GM23338 (cell line): ENCODE measurements at regions not wholly inside any gene's neighbourhood (a gene's known extent, or its start where the extent isn't known, plus 50 kb on each side); places are given as distances from the start of the nearest gene placed in this dataset.

Experiments used
- ATAC-seq: fragments of 200-7000 bp; cut with Tn5 transposase; 3 replicates; pipeline ENCODE4 v1.9.1; 2020
- DNase-seq: peaks from one replicate; pipeline ENCODE4 v3.0.0-alpha.2; 2015; ENCODE audit warnings: low spot score
- H2AFZ ChIP-seq: fragments of 200-600 bp; sonication (generic); 2 replicates; pipeline ENCODE4 v1.8.0; 2016; ENCODE audit warnings: antibody characterized with exemption, mild to moderate bottlenecking, moderate library complexity
- H3F3A ChIP-seq: fragments of 200-600 bp; sonication (generic); replicated peaks from 2 replicates; pipeline ENCODE4 v1.8.0; 2017; ENCODE audit warnings: antibody characterized with exemption, mixed run types, low read depth
- H3K27ac ChIP-seq: fragments of 200-600 bp; sonication (generic); 2 replicates; pipeline ENCODE4 v1.6.1; 2016; ENCODE audit warnings: low read depth
- H3K27me3 ChIP-seq: fragments of 200-600 bp; sonication (generic); 2 replicates; pipeline ENCODE4 v1.8.0; 2016; ENCODE audit warnings: mild to moderate bottlenecking, mixed run types, moderate library complexity; ENCODE audit not compliant: insufficient read depth
- H3K36me3 ChIP-seq: fragments of 200-600 bp; sonication (generic); 2 replicates; pipeline ENCODE4 v1.8.0; 2016; ENCODE audit warnings: mild to moderate bottlenecking; ENCODE audit not compliant: insufficient read depth
- H3K4me1 ChIP-seq: fragments of 200-600 bp; sonication (generic); 2 replicates; pipeline ENCODE4 v1.8.0; 2016; ENCODE audit warnings: mild to moderate bottlenecking, moderate library complexity; ENCODE audit not compliant: insufficient read depth
- H3K4me2 ChIP-seq: fragments of 200-600 bp; sonication (generic); 2 replicates; pipeline ENCODE4 v1.7.1; 2017; ENCODE audit warnings: mixed run types
- H3K4me3 ChIP-seq: fragments of 200-600 bp; sonication (generic); 2 replicates; pipeline ENCODE4 v1.6.1; 2016; ENCODE audit warnings: mixed run types
- H3K79me2 ChIP-seq: fragments of 200-600 bp; sonication (generic); replicated peaks from 2 replicates; pipeline ENCODE4 v1.8.0; 2017; ENCODE audit warnings: mild to moderate bottlenecking; ENCODE audit not compliant: insufficient read depth
- H3K9me2 ChIP-seq: fragments of 200-600 bp; sonication (generic); 2 replicates; pipeline ENCODE4 v1.8.0; 2017; ENCODE audit not compliant: insufficient read depth
- H4K20me1 ChIP-seq: fragments of 200-600 bp; sonication (generic); replicated peaks from 2 replicates; pipeline ENCODE4 v1.8.0; 2017; ENCODE audit warnings: mild to moderate bottlenecking; ENCODE audit not compliant: insufficient read depth
- H3K27ac Mint-ChIP-seq: 2 replicates; pipeline ENCODE4 v1.8.0; 2020; ENCODE audit warnings: inconsistent platforms, mild to moderate bottlenecking, moderate library complexity, mixed read lengths
- H3K27me3 Mint-ChIP-seq: 3 replicates; pipeline ENCODE4 v1.8.0; 2022; ENCODE audit warnings: low read depth, mild to moderate bottlenecking, moderate library complexity, mixed read lengths, inconsistent platforms; ENCODE audit not compliant: insufficient read depth, poor library complexity
- H3K36me3 Mint-ChIP-seq: 3 replicates; pipeline ENCODE4 v1.8.0; 2021; ENCODE audit warnings: low read depth, mild to moderate bottlenecking, inconsistent platforms, moderate library complexity, mixed read lengths
- H3K4me1 Mint-ChIP-seq: 3 replicates; pipeline ENCODE4 v1.8.0; 2020; ENCODE audit warnings: mild to moderate bottlenecking, inconsistent platforms, mixed read lengths
- H3K4me3 Mint-ChIP-seq: 3 replicates; pipeline ENCODE4 v1.8.0; 2021; ENCODE audit warnings: moderate library complexity, mild to moderate bottlenecking, inconsistent platforms, mixed read lengths
- H3K9me3 Mint-ChIP-seq: 3 replicates; pipeline ENCODE4 v1.8.0; 2020; ENCODE audit warnings: moderate library complexity, mild to moderate bottlenecking, inconsistent platforms, mixed read lengths
- CREB1 ChIP-seq: fragments of 250-450 bp; sonication (Bioruptor Pico); IDR thresholded peaks from 2 replicates; pipeline ENCODE4 v1.5.0; 2020; ENCODE audit warnings: low read depth, mild to moderate bottlenecking, moderate library complexity
- EZH2 ChIP-seq: fragments of 200-600 bp; sonication (generic); IDR thresholded peaks from one replicate; pipeline ENCODE4 v1.8.0; 2017; ENCODE audit warnings: antibody characterized with exemption, mild to moderate bottlenecking, low read depth; ENCODE audit not compliant: unreplicated experiment
- JUNB ChIP-seq: IDR thresholded peaks from one replicate; pipeline ENCODE4 v1.6.1; 2016; ENCODE audit warnings: antibody characterized with exemption; ENCODE audit not compliant: unreplicated experiment
- POLR2AphosphoS5 ChIP-seq: IDR thresholded peaks from 2 replicates; pipeline ENCODE4 v1.6.1; 2016; ENCODE audit warnings: antibody characterized with exemption, low read depth
- STAT1 ChIP-seq: IDR thresholded peaks from one replicate; pipeline ENCODE4 v1.6.1; 2016; ENCODE audit warnings: antibody characterized with exemption; ENCODE audit not compliant: unreplicated experiment
- ZNF114 ChIP-seq: fragments of 250-450 bp; sonication (Bioruptor Pico); IDR thresholded peaks from 2 replicates; pipeline ENCODE4 v1.5.0; 2020; ENCODE audit warnings: mild to moderate bottlenecking, moderate library complexity
- TF ChIP-seq, protein P1 (sequence below): fragments of 250-450 bp; sonication (Bioruptor Pico); IDR thresholded peaks from 2 replicates; pipeline ENCODE4 v1.5.0; 2020; ENCODE audit warnings: mild to moderate bottlenecking, moderate library complexity
- TF ChIP-seq, protein P2 (sequence below), 2 experiments: fragments of 200-600 bp in 1 of 2; sonication (generic) in 1 of 2; conservative IDR thresholded peaks; 2 replicates each; pipeline versions ENCODE4 v1.5.1 to v1.6.1; 2016 to 2017; ENCODE audit warnings: antibody characterized with exemption in 2 of 2, low read depth in 2 of 2, mild to moderate bottlenecking in 2 of 2, moderate library complexity in 1 of 2
- TF ChIP-seq, protein P3 (sequence below): IDR thresholded peaks from one replicate; pipeline ENCODE4 v1.6.1; 2018; ENCODE audit warnings: antibody characterized with exemption; ENCODE audit not compliant: unreplicated experiment

DNA sequence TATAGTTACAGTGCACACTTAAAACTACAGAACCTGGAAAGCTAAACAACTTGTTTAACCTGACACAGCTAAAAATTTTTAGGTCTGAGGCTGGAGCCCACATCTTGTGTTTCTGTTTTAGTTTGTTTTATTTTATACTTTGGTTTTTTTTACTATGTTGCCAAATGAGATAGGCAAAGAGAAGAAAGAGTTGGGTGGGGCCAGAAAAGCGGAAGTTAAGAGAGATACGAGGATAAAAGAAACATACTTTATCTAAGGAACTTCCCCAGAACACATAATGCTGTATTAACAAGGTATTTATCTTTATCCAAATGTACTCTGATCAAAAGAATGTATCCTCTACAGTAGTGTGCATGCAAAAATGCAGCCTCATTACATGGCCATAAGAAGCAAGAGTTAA is 1145.7 kb downstream of the EPHA3 start:
- Mint-ChIP-seq H3K27me3 (peaks cover 2% of the 10 kb centered on the region), H3K9me3 (peaks cover 4% of the 10 kb centered on the region)
- H3K4me3 ChIP-seq = no peak overlapping the region

DNA sequence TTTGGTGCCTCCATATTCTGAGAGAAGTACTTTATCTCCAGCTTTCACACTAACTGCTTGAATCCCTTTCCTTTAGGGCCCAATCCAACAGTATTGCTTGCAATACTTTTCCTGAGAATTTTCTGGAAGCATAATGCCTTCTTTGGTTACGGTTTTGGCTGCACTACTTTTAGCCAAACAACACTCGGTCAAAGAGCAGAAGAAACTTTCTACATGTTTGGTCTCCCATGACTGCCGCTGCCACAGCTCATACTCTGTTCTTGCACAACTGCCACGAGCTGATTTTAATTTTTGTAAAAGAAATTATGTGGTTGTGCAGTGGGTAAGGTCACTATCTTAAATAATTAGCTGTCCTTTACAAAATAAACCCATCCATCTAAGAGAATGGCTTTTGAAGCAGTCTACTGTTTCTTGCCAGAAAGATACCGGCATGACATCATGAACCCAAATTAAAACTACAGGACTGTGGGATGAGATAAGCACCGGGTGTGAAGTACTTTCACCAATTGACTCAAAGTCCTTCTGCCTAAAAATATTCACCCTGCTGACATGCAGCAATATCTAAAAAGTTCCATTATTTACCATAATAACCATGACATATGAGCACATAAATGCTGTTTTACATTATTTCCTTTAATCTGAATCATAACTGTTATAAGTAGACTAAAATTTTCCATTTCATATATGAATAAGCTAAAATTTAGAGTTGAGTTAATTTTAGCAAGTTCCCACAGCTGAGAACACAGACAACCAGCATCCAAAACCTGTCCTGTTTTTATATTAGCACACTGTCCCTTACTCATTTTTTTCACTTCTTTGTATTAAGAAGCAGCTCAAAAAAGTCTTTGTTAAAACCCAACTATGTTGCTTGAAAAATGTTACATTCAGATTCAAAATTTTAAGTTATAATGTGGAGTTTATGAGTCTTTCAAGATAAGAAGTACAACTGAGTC is 1154.3 kb downstream of the EPHA3 start:
- H3K4me1 Mint-ChIP-seq = no peaks in the 10 kb centered on the region
- no peak overlapping the region for H3K27ac Mint-ChIP-seq
- H4K20me1 ChIP-seq = no peaks in the 10 kb centered on the region
- no peak overlapping the region for H3K4me2 ChIP-seq
- peaks cover 30% of the 10 kb centered on the region; the same call in 2 of the 3 replicates for H3K36me3 Mint-ChIP-seq
- no peak overlapping the region for H3K4me3 Mint-ChIP-seq
- no peaks in the 10 kb centered on the region for H3F3A ChIP-seq
- no peaks in the 10 kb centered on the region for H3K9me2 ChIP-seq
- H3K79me2 ChIP-seq = no peaks in the 10 kb centered on the region
- H3K9me3 Mint-ChIP-seq = peaks cover 68% of the 10 kb centered on the region
- H3K4me1 ChIP-seq = no peaks in the 10 kb centered on the region
- H3K4me3 ChIP-seq = no peak overlapping the region
- no peak for DNase-seq
- ATAC-seq = no peak
- H3K27me3 ChIP-seq = no peaks in the 10 kb centered on the region
- peaks cover 7% of the 10 kb centered on the region for H3K36me3 ChIP-seq
- H3K27ac ChIP-seq = no peak overlapping the region
- H3K27me3 Mint-ChIP-seq = no peaks in the 10 kb centered on the region
- no peak overlapping the region for H2AFZ ChIP-seq
- TF ChIP-seq, protein P1, sequence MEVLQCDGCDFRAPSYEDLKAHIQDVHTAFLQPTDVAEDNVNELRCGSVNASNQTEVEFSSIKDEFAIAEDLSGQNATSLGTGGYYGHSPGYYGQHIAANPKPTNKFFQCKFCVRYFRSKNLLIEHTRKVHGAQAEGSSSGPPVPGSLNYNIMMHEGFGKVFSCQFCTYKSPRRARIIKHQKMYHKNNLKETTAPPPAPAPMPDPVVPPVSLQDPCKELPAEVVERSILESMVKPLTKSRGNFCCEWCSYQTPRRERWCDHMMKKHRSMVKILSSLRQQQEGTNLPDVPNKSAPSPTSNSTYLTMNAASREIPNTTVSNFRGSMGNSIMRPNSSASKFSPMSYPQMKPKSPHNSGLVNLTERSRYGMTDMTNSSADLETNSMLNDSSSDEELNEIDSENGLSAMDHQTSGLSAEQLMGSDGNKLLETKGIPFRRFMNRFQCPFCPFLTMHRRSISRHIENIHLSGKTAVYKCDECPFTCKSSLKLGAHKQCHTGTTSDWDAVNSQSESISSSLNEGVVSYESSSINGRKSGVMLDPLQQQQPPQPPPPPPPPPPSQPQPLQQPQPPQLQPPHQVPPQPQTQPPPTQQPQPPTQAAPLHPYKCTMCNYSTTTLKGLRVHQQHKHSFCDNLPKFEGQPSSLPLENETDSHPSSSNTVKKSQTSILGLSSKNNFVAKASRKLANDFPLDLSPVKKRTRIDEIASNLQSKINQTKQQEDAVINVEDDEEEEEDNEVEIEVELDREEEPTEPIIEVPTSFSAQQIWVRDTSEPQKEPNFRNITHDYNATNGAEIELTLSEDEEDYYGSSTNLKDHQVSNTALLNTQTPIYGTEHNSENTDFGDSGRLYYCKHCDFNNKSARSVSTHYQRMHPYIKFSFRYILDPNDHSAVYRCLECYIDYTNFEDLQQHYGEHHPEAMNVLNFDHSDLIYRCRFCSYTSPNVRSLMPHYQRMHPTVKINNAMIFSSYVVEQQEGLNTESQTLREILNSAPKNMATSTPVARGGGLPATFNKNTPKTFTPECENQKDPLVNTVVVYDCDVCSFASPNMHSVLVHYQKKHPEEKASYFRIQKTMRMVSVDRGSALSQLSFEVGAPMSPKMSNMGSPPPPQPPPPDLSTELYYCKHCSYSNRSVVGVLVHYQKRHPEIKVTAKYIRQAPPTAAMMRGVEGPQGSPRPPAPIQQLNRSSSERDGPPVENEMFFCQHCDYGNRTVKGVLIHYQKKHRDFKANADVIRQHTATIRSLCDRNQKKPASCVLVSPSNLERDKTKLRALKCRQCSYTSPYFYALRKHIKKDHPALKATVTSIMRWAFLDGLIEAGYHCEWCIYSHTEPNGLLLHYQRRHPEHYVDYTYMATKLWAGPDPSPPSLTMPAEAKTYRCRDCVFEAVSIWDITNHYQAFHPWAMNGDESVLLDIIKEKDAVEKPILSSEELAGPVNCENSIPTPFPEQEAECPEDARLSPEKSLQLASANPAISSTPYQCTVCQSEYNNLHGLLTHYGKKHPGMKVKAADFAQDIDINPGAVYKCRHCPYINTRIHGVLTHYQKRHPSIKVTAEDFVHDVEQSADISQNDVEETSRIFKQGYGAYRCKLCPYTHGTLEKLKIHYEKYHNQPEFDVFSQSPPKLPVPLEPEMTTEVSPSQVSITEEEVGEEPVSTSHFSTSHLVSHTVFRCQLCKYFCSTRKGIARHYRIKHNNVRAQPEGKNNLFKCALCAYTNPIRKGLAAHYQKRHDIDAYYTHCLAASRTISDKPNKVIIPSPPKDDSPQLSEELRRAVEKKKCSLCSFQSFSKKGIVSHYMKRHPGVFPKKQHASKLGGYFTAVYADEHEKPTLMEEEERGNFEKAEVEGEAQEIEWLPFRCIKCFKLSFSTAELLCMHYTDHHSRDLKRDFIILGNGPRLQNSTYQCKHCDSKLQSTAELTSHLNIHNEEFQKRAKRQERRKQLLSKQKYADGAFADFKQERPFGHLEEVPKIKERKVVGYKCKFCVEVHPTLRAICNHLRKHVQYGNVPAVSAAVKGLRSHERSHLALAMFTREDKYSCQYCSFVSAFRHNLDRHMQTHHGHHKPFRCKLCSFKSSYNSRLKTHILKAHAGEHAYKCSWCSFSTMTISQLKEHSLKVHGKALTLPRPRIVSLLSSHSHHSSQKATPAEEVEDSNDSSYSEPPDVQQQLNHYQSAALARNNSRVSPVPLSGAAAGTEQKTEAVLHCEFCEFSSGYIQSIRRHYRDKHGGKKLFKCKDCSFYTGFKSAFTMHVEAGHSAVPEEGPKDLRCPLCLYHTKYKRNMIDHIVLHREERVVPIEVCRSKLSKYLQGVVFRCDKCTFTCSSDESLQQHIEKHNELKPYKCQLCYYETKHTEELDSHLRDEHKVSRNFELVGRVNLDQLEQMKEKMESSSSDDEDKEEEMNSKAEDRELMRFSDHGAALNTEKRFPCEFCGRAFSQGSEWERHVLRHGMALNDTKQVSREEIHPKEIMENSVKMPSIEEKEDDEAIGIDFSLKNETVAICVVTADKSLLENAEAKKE = no peak
- TF ChIP-seq ZNF114 (no peak), POLR2AphosphoS5 (no peak), STAT1 (no peak), CREB1 (CRISPR knock-in tag) (no peak), EZH2 (no peak)
- TF ChIP-seq, protein P2, sequence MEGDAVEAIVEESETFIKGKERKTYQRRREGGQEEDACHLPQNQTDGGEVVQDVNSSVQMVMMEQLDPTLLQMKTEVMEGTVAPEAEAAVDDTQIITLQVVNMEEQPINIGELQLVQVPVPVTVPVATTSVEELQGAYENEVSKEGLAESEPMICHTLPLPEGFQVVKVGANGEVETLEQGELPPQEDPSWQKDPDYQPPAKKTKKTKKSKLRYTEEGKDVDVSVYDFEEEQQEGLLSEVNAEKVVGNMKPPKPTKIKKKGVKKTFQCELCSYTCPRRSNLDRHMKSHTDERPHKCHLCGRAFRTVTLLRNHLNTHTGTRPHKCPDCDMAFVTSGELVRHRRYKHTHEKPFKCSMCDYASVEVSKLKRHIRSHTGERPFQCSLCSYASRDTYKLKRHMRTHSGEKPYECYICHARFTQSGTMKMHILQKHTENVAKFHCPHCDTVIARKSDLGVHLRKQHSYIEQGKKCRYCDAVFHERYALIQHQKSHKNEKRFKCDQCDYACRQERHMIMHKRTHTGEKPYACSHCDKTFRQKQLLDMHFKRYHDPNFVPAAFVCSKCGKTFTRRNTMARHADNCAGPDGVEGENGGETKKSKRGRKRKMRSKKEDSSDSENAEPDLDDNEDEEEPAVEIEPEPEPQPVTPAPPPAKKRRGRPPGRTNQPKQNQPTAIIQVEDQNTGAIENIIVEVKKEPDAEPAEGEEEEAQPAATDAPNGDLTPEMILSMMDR (conservative IDR thresholded peaks at IDR 0.05; ENCODE audit: low read depth in 2 of 2) = no peak
- TF ChIP-seq, protein P3, sequence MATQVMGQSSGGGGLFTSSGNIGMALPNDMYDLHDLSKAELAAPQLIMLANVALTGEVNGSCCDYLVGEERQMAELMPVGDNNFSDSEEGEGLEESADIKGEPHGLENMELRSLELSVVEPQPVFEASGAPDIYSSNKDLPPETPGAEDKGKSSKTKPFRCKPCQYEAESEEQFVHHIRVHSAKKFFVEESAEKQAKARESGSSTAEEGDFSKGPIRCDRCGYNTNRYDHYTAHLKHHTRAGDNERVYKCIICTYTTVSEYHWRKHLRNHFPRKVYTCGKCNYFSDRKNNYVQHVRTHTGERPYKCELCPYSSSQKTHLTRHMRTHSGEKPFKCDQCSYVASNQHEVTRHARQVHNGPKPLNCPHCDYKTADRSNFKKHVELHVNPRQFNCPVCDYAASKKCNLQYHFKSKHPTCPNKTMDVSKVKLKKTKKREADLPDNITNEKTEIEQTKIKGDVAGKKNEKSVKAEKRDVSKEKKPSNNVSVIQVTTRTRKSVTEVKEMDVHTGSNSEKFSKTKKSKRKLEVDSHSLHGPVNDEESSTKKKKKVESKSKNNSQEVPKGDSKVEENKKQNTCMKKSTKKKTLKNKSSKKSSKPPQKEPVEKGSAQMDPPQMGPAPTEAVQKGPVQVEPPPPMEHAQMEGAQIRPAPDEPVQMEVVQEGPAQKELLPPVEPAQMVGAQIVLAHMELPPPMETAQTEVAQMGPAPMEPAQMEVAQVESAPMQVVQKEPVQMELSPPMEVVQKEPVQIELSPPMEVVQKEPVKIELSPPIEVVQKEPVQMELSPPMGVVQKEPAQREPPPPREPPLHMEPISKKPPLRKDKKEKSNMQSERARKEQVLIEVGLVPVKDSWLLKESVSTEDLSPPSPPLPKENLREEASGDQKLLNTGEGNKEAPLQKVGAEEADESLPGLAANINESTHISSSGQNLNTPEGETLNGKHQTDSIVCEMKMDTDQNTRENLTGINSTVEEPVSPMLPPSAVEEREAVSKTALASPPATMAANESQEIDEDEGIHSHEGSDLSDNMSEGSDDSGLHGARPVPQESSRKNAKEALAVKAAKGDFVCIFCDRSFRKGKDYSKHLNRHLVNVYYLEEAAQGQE = no peak

More for the DNA sequence above, 1145.7 kb downstream of the EPHA3 start:
- no peak for TF ChIP-seq JUNB
- TF ChIP-seq CREB1 (CRISPR knock-in tag) = no peak
- H2AFZ ChIP-seq = no peak overlapping the region; the same call in 1 of the 2 replicates
- ATAC-seq (no peak), DNase-seq (no peak)
- no peak overlapping the region for H3K4me3 Mint-ChIP-seq
- H3K9me2 ChIP-seq = no peaks in the 10 kb centered on the region
- H3K4me1 ChIP-seq = no peaks in the 10 kb centered on the region
- H4K20me1 ChIP-seq = no peaks in the 10 kb centered on the region
- no peaks in the 10 kb centered on the region for H3F3A ChIP-seq
- no peaks in the 10 kb centered on the region for H3K79me2 ChIP-seq
- H3K4me1 Mint-ChIP-seq = peaks cover 3% of the 10 kb centered on the region; the same call in 2 of the 3 replicates
- no peak overlapping the region for H3K27ac ChIP-seq
- H3K27me3 ChIP-seq = no peaks in the 10 kb centered on the region
- H3K4me2 ChIP-seq = no peak overlapping the region
- H3K36me3 ChIP-seq = no peaks in the 10 kb centered on the region
- no peak overlapping the region for H3K27ac Mint-ChIP-seq
- no peaks in the 10 kb centered on the region for H3K36me3 Mint-ChIP-seq
